Hematopoietic multipotent progenitor cell treated with erythropoietin and hydrocortisone succinate and interleukin-3 and kit ligand, for 6 days (in vitro differentiated cells): ENCODE measurements at regions not wholly inside any gene's neighbourhood (a gene's known extent, or its start where the extent isn't known, plus 50 kb on each side); places are given as distances from the start of the nearest gene placed in this dataset.
"Not testable (repeated sequence)": the region's sequence is repeated elsewhere in the genome, so short reads cannot be mapped to it uniquely, and the experiment has no call there.

Experiments
- DNase-seq: peaks from one replicate; pipeline ENCODE4 v3.0.0-alpha.2; 2015

GRCh38 chrX:94041881-94042280, 367.9 kb downstream of the FAM133A start:
- no peak for DNase-seq

- no peak for DNase-seq
These were observed 371.7 kb downstream of the FAM133A start for GRCh38 chrX:94045724-94046123.

- DNase-seq: no peak
These were observed 377.9 kb downstream of the FAM133A start for GRCh38 chrX:94051926-94052325.

- DNase-seq: no peak
These were observed 379.6 kb downstream of the FAM133A start for GRCh38 chrX:94053575-94053974.

- DNase-seq: no peak
These were observed 383.4 kb downstream of the FAM133A start for GRCh38 chrX:94057385-94057784.

DNA sequence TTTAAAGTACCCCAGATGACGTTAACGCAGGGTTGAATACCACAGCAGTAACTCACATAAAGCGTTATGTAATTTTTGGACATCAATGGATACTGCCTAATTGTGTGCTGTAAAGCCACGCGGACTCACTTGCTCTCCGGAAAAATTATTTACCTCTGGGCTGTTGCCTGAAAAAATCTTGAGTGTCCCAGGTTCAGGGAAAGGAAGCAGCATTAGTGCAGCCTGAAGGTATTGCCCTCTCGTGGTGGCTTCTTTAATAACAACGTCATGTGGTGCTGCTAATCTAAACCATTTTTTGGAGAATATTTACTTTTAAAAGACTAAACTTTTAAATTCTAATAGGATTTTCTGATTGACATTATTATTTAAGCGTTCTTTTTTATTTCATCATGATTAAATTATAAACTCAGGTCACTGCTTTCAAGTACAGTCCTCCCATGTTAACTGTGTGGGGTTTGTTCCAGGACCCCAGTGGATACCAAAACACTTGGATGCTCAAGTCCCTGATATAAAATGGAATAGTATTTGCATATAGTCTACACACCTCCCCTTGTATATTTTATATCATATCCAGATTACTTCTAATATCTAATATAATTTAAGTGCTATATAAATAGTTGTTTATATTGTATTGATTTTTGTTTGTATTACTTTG, 384.8 kb downstream of the FAM133A start:
- DNase-seq: peak; percentile 32

DNA sequence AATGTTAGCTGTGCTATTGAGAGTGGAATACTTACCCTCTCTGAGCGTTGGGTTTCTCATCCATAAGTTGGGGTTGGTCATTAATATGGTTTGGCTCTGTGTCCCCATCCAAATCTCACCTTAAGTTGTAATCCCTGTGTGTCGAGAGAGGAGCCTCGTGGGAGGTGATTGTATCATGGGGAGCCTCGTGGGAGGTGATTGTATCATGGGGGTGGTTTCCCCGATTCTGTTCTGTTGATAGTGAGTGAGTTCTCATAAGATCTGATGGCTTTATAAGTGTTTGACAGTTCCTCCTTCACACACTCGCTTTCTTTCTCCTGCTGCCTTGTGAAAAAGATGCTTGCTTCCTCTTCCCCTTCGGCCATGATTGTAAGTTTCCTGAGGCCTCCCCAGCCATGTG, 391.1 kb downstream of the FAM133A start:
- no peak for DNase-seq

DNA sequence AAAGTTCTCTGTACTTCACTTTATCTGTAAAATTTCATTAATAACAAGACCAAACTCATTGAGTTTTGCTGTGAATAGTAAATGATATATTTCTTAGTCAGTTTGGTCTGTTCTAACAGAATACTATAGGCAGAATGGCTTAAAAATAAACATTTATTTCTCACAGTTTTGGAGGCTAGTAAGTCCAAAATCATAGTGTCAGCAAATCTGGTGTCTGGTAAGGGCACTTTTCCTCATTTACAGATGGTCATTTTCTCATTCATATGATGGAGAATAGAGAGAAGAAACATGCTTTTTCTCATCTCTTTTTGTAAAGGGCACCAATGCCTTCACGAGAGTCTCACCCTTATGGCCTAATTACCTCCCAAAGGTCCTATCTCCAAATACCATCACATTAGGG, 415.1 kb downstream of the FAM133A start:
- no peak for DNase-seq

DNA sequence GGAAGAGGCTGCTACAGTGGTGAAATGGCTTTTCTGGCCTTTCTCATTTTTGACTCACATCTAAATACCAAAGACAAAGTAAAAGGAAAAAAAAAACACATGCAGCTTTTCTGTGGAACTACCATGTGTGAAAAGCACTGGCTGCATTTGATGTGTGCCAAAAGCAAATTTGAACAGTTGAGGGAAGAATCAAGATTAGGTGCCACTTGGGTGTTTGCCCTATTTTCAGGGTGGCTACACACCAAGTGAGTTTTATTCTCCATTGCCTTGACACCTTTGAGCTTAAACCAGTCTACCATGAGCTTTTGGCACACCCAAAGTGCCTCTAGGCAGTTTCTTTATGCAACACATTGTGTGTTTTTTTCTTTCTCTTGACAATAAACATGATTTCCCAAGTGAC, 423.9 kb downstream of the FAM133A start:
- no peak for DNase-seq

DNA sequence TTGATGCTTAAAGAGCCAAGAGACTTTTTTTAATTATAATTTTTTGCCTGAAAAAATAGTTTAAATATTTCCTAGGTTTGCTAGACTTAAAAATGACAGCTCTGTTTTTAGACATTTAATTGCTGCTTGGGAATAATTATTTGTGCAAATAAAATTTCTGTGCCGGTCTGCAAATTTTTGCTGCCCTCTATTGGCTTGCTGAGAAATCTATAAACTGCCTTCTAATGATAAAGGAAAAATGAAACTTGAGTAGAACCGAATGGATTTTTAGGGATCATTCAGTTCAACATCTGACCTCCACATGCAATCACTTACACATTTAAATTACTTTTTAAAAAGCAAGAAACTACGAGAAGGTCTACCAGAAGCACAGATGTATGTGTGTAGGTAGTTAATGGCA, 434.0 kb downstream of the FAM133A start:
- DNase-seq: no peak

- DNase-seq: no peak
These were observed 440.4 kb downstream of the FAM133A start for GRCh38 chrX:94114362-94114761.

GRCh38 chrX:94121799-94122198, 447.8 kb downstream of the FAM133A start:
- DNase-seq: no peak

- DNase-seq: no peak
These were observed 449.1 kb downstream of the FAM133A start for GRCh38 chrX:94123062-94123461.

- no peak for DNase-seq
These were observed 489.0 kb downstream of the FAM133A start for GRCh38 chrX:94162971-94163370.

DNA sequence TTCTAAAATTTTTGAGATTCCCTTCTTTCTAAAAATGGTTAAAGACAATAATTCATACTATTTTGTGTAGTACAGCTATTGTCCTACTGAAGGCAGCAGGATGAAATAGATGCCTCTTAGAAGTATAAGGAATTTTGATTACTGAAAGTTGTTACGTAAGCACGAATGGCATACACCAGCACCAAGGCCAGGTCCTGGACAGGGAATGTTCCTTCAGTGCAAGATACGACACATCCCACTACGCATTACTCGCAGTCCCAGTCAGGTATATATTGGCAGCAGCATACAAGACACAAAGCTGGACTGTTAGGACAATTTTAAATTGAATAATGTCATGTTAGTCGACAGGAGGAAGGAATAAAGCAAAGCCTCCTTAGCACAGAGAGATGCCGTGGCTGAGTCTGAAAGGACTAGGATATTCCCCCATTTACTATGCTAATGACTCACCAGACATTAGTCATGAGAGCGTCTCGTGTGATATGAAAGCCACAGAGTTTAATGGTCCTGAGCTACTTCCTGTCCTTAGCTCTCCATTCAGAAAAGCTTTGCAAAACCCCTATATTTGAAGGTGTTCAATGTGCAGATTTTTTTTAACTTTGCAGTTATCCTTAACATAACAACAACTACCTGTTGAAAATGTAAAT, 504.3 kb downstream of the FAM133A start:
- DNase-seq: no peak

- peak; percentile 2 for DNase-seq
These were observed 530.5 kb downstream of the FAM133A start for GRCh38 chrX:94204524-94204923.

DNA sequence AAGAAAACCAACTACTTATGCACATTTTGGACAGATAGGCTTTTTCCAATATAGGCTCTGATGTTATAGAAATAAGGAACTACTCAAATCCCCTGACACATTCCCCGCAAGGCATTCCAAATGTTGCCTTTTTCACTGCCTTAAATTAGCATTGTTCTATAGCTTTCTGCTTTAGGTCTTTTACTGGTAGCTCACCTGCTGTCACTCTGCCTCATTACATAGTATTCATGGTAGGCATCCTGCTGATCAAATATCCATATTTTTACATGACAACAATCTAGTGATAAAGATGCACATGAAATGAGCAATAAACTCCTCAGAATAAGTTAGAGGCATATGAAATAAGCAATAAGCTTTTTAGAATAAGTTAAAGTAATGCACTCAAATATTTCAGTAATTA, 542.7 kb downstream of the FAM133A start:
- no peak for DNase-seq

- DNase-seq: no peak
These were observed 578.2 kb downstream of the FAM133A start for GRCh38 chrX:94252211-94252610.

DNA sequence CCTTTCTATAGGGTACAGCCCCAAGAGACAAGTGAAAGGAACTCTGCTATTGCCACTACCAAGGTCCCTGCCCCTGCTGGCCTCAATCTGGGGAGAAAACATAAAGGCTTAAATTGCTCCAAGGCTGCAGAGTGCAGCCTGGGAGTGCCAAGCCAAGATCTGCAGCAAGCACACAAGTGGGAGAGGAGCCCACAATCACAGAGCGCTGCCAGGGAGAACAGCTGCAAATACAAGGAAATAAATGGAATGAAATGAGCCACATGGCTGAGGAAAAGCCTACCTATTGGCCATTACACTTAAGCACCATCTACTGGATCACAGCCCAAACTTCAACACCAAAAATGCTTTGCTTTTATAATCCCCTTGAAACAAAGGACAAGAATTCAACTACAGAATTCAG, 582.4 kb downstream of the FAM133A start:
- no peak for DNase-seq

GRCh38 chrX:94265323-94265722, 591.3 kb downstream of the FAM133A start:
- DNase-seq: no peak

- DNase-seq: peak; percentile 0
These were observed 614.3 kb downstream of the FAM133A start for GRCh38 chrX:94288325-94288724.

DNA sequence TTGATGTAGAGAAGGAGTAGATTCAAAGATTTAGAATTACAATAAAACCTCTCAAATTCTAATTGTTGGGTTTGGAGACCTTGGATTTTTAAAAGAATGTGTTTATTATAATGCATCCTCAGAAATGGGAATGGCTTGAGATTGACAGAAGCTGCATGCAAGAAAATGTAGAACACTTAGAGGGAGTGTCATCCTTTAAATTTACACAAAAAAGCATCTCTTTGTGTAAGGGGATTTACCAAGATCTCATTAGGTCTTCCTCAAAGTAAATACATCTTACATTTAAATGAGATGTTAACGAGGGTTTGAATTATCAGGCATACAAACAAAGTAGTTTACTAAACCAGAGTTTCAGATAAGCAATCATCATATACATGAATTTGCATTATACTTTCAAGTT, 615.0 kb downstream of the FAM133A start:
- no peak for DNase-seq

GRCh38 chrX:94302446-94302845, 628.4 kb downstream of the FAM133A start:
- DNase-seq: no peak

- no peak for DNase-seq
These were observed 655.2 kb downstream of the FAM133A start for GRCh38 chrX:94329182-94329581.

DNA sequence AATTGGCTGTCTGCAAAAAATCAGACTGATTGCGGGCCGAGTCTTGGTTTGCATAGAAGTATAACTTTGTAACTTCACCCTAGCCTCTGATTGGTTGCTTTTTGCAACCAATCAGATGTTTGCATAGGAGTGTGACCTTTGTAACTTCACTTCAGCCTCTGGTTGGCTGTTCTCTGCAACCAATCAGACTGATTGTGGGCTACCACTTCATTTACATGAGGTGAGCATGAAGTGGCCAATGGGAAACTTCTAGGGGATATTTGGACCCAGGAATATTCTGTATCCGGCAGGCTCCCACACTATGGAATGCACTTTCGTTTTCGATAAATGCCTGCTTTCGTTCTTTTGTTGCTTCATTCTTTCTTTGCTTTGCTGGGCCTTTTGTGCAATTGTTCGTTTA, 667.7 kb downstream of the FAM133A start:
- not testable (repeated sequence) for DNase-seq
